H1 (cell line): ENCODE measurements at regions not wholly inside any gene's neighbourhood (a gene's known extent, or its start where the extent isn't known, plus 50 kb on each side); places are given as distances from the start of the nearest gene placed in this dataset.

ENCODE experiments used
- CTCF ChIA-PET: fragments of 300-600 bp; sonication (Branson Sonifier 250); formaldehyde crosslinking; loops from one replicate; lab custom pipeline; 2021; ENCODE audit not compliant: partially characterized antibody; lab: Charles Lee
- POLR2A ChIA-PET: fragments of 300-600 bp; sonication (Branson Sonifier 250); formaldehyde crosslinking; loops from one replicate; lab custom pipeline; 2021; ENCODE audit warnings: inconsistent platforms; ENCODE audit not compliant: partially characterized antibody; lab: Charles Lee
- DNase-seq, 2 experiments: peaks; one replicate each; pipeline versions ENCODE4 v3.0.0 to v3.0.0-alpha.2; 2010 to 2022; ENCODE audit warnings: low spot score in 2 of 2, low read depth in 1 of 2, mixed read lengths in 1 of 2
- FAIRE-seq: peaks from 2 replicates; lab custom pipeline; 2011; peaks lifted over from hg19 to GRCh38; lab: Jason Lieb, UNC
- H2AFZ ChIP-seq: 2 replicates; pipeline ENCODE4 v1.8.1; 2012; ENCODE audit warnings: low read length, inconsistent platforms
- H2AK5ac ChIP-seq: 2 replicates; pipeline ENCODE4 v1.6.1; 2013; ENCODE audit warnings: low read depth, low read length
- H2BK120ac ChIP-seq: replicated peaks from 2 replicates; pipeline ENCODE3; 2013; ENCODE audit warnings: low read depth, low read length, inconsistent platforms
- H2BK12ac ChIP-seq: 2 replicates; pipeline ENCODE4 v1.6.1; 2013; ENCODE audit warnings: low read depth, low read length
- H2BK15ac ChIP-seq: 2 replicates; pipeline ENCODE4 v1.6.1; 2013; ENCODE audit warnings: low read length
- H2BK20ac ChIP-seq: 2 replicates; pipeline ENCODE4 v1.6.1; 2013; ENCODE audit warnings: low read length
- H2BK5ac ChIP-seq: 2 replicates; pipeline ENCODE4 v1.6.1; 2013; ENCODE audit warnings: low read depth, low read length
- H3K14ac ChIP-seq: 2 replicates; pipeline ENCODE4 v1.6.1; 2013; ENCODE audit warnings: inconsistent platforms; ENCODE audit not compliant: insufficient read length
- H3K18ac ChIP-seq: 2 replicates; pipeline ENCODE4 v1.6.1; 2013; ENCODE audit warnings: low read length; ENCODE audit errors: extremely low read depth
- H3K23ac ChIP-seq: 2 replicates; pipeline ENCODE4 v1.6.1; 2013; ENCODE audit warnings: inconsistent platforms; ENCODE audit not compliant: insufficient read length
- H3K23me2 ChIP-seq: 2 replicates; pipeline ENCODE4 v1.6.1; 2013; ENCODE audit warnings: low read depth, low read length
- H3K27ac ChIP-seq: 2 replicates; pipeline ENCODE4 v1.6.1; 2011; ENCODE audit warnings: low read depth, low read length, inconsistent platforms
- H3K27me3 ChIP-seq, 4 experiments: replicated peaks in 1 of 4; 1 replicate in 1 of 4; 2 replicates in 3 of 4; pipeline versions ENCODE4 v1.6.1 to v1.8.1; 2011 to 2013; ENCODE audit warnings: low read length in 3 of 4, mild to moderate bottlenecking in 3 of 4, inconsistent platforms in 2 of 4, mixed read lengths in 2 of 4, moderate library complexity in 1 of 4; ENCODE audit not compliant: control insufficient read depth in 3 of 4, insufficient read depth in 3 of 4; ENCODE audit errors: extremely low read depth in 1 of 4
- H3K36me3 ChIP-seq, 4 experiments: 2 replicates each; pipeline versions ENCODE4 v1.6.1 to v1.8.1; 2011 to 2013; ENCODE audit warnings: mild to moderate bottlenecking in 4 of 4, low read length in 3 of 4, moderate library complexity in 2 of 4, control low read depth in 1 of 4, inconsistent platforms in 1 of 4; ENCODE audit not compliant: insufficient read depth in 4 of 4, control insufficient read depth in 2 of 4
- H3K4ac ChIP-seq: replicated peaks from 2 replicates; pipeline ENCODE3; 2013; ENCODE audit warnings: low read length, low read depth, mixed read lengths, inconsistent platforms; ENCODE audit not compliant: insufficient read length
- H3K4me1 ChIP-seq, 4 experiments: replicated peaks in 1 of 4; 1 replicate in 1 of 4; 2 replicates in 3 of 4; pipeline versions ENCODE4 v1.6.1 to v1.8.1; 2011 to 2013; ENCODE audit warnings: low read length in 3 of 4, inconsistent platforms in 2 of 4, mixed read lengths in 1 of 4; ENCODE audit not compliant: insufficient read depth in 4 of 4, control insufficient read depth in 3 of 4
- H3K4me2 ChIP-seq, 2 experiments: 2 replicates each; pipeline versions ENCODE4 v1.6.1 to v1.8.1; 2011 to 2013; ENCODE audit warnings: low read depth in 2 of 2, low read length in 2 of 2, control low read depth in 1 of 2, inconsistent platforms in 1 of 2, mild to moderate bottlenecking in 1 of 2; ENCODE audit not compliant: insufficient read depth in 1 of 2
- H3K4me3 ChIP-seq, 4 experiments: fragments of 200-600, 300-600 bp in 1 of 4; sonication (generic), shearing (Covaris generic), sonication (Bioruptor Twin) in 1 of 4; 2 replicates each; pipeline versions ENCODE4 v1.5.1 to v1.8.1; 2011 to 2016; ENCODE audit warnings: low read length in 4 of 4, low read depth in 3 of 4, control low read depth in 2 of 4, inconsistent platforms in 2 of 4, mild to moderate bottlenecking in 2 of 4, mixed read lengths in 1 of 4, moderate library complexity in 1 of 4; ENCODE audit not compliant: insufficient read depth in 2 of 4; ENCODE audit errors: extremely low read depth in 1 of 4
- H3K56ac ChIP-seq: replicated peaks from 2 replicates; pipeline ENCODE3; 2013; ENCODE audit warnings: low read depth, mild to moderate bottlenecking, mixed read lengths, low read length, inconsistent platforms; ENCODE audit not compliant: insufficient read length
- H3K79me1 ChIP-seq: 2 replicates; pipeline ENCODE4 v1.6.1; 2013; ENCODE audit warnings: low read depth, low read length, control low read depth
- H3K79me2 ChIP-seq, 2 experiments: 2 replicates each; pipeline versions ENCODE4 v1.6.1 to v1.8.1; 2012 to 2013; ENCODE audit warnings: low read length in 2 of 2, mild to moderate bottlenecking in 2 of 2, inconsistent platforms in 1 of 2; ENCODE audit not compliant: insufficient read depth in 2 of 2, control insufficient read depth in 1 of 2
- H3K9ac ChIP-seq, 4 experiments: replicated peaks in 1 of 4; 1 replicate in 1 of 4; 2 replicates in 3 of 4; pipeline versions ENCODE4 v1.6.1 to v1.8.1; 2011 to 2013; ENCODE audit warnings: low read depth in 3 of 4, low read length in 3 of 4, control low read depth in 2 of 4, mild to moderate bottlenecking in 2 of 4, moderate library complexity in 2 of 4, inconsistent platforms in 1 of 4; ENCODE audit errors: extremely low read depth in 1 of 4
- H3K9me3 ChIP-seq, 2 experiments: 2 replicates each; pipeline versions ENCODE4 v1.6.1 to v1.8.1; 2012 to 2013; ENCODE audit warnings: mild to moderate bottlenecking in 2 of 2, moderate library complexity in 2 of 2, control low read depth in 1 of 2, inconsistent platforms in 1 of 2, low read depth in 1 of 2, low read length in 1 of 2, mixed read lengths in 1 of 2; ENCODE audit not compliant: insufficient read depth in 2 of 2
- H4K20me1 ChIP-seq, 2 experiments: replicated peaks in 1 of 2; 2 replicates each; pipeline versions ENCODE3 to v1.8.1; 2011 to 2013; ENCODE audit warnings: inconsistent platforms in 2 of 2, low read length in 2 of 2, mild to moderate bottlenecking in 1 of 2; ENCODE audit not compliant: insufficient read depth in 2 of 2, control insufficient read depth in 1 of 2
- H4K5ac ChIP-seq: 2 replicates; pipeline ENCODE4 v1.6.1; 2013; ENCODE audit warnings: low read length, low read depth, mixed read lengths, inconsistent platforms; ENCODE audit not compliant: insufficient read length
- H4K8ac ChIP-seq: 2 replicates; pipeline ENCODE4 v1.8.0; 2013; ENCODE audit warnings: mild to moderate bottlenecking, moderate library complexity, low read length, inconsistent platforms; ENCODE audit not compliant: insufficient read depth; ENCODE audit errors: extremely low read depth
- H4K91ac ChIP-seq: replicated peaks from 2 replicates; pipeline ENCODE3; 2013; ENCODE audit warnings: low read length, mixed read lengths, inconsistent platforms; ENCODE audit not compliant: insufficient read length
- BACH1 ChIP-seq: IDR thresholded peaks from 2 replicates; pipeline ENCODE4 v1.6.1; 2012; ENCODE audit warnings: low read length, improper control_type of control experiment
- BCL11A ChIP-seq, 2 experiments: IDR thresholded peaks; one replicate each; pipeline ENCODE4 v1.6.1; 2011; ENCODE audit warnings: low read depth in 2 of 2, low read length in 2 of 2, mild to moderate bottlenecking in 2 of 2
- CEBPB ChIP-seq: IDR thresholded peaks from 2 replicates; pipeline ENCODE4 v1.6.1; 2012; ENCODE audit warnings: low read depth, low read length
- SP2 ChIP-seq: IDR thresholded peaks from 2 replicates; pipeline ENCODE4 v1.6.1; 2012; ENCODE audit warnings: mild to moderate bottlenecking, low read length, inconsistent platforms
- SP4 ChIP-seq: IDR thresholded peaks from 2 replicates; pipeline ENCODE4 v1.6.1; 2012; ENCODE audit warnings: low read length, inconsistent platforms
- TCF12 ChIP-seq: IDR thresholded peaks from 2 replicates; pipeline ENCODE4 v1.6.1; 2011; ENCODE audit warnings: low read depth, mild to moderate bottlenecking, low read length
- WGBS, 2 experiments: shearing (Covaris generic) in 1 of 2; methylation state at CpG; one replicate each; pipeline versions ENCODE4 v1.1.6 to v1.1.7; 2013 to 2015; ENCODE audit warnings: low lambda C conversion rate in 2 of 2, mixed read lengths in 2 of 2, inconsistent platforms in 1 of 2, low coverage in 1 of 2, missing lambda C conversion rate in 1 of 2; ENCODE audit not compliant: insufficient replicate concordance in 2 of 2, insufficient coverage in 1 of 2, insufficient read length in 1 of 2; ENCODE audit errors: extremely low coverage in 1 of 2, missing lambda C conversion rate in 1 of 2; 5-methylcytosine and 5-hydroxymethylcytosine counted together

DNA sequence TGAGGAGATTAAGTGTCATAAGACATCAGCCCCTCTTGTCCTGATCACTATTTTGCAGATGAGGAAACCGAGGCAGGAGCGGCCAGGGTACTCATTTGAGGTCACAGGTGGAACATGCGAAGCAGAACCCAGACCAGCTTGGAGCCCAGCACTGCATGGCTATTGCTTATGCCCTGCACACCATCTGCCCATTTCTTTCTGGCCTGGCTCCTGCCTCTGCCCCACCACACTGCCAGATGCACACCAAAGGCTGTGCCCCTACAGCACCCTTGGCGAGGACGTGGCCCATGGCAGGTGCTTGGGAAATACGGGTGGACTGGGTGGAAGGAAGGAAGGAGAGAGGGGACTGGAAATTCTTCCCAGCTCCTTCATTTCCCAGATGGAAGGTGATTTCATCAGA lies 222.9 kb downstream of the CTTN start:
- Histone ChIP-seq H4K8ac (no peak overlapping the region), H2BK15ac (no peak overlapping the region), H4K5ac (no peak overlapping the region), H4K91ac (no peak overlapping the region), H3K4me2 (no peak overlapping the region), H3K9me3 (0 out of 4 replicates have a peak, but pooled peaks cover 0 to 5% of the 10 kb centered on the region in 2 experiments), H3K36me3 (no peaks in the 10 kb centered on the region; a peak in 1 of 8 replicates), H2AK5ac (no peak overlapping the region), H3K79me1 (peaks cover 3% of the 10 kb centered on the region), H3K4me1 (peaks cover 0 to 4% (median under 1%) of the 10 kb centered on the region in 4 experiments; a peak in 4 of 7 replicates), H4K20me1 (peaks cover 2 to 6% of the 10 kb centered on the region in 2 experiments), H2BK5ac (peak overlapping the region; percentile 24; the same call in 1 of the 2 replicates), H2BK120ac (no peak overlapping the region), H3K79me2 (peaks cover 2 to 10% of the 10 kb centered on the region in 2 experiments; a peak in 3 of 4 replicates), H2BK12ac (no peak overlapping the region), H3K9ac (no peak overlapping the region), H3K4ac (no peak overlapping the region), H3K18ac (no peak overlapping the region), H3K56ac (no peak overlapping the region), H2AFZ (no peak overlapping the region), H3K27me3 (no peaks in the 10 kb centered on the region), H3K4me3 (no peak overlapping the region), H3K27ac (no peak overlapping the region), H2BK20ac (no peak overlapping the region), H3K23me2 (0 out of 2 replicates have a peak, but pooled peaks cover 5% of the 10 kb centered on the region), H3K14ac (no peak overlapping the region), H3K23ac (no peak overlapping the region)
- ChIA-PET POLR2A (no interaction called here), CTCF (interaction anchor here (0.8 to 1.7 kb wide), 2 partner anchors 13 to 143 kb away, joined by 3 to 6 read pairs; no protein-coding TSS in a partner anchor)
- no peak for DNase-seq
- FAIRE-seq, result no peak
- WGBS, 2 experiments, result 91% methylated on average over 6 of the region's 6 CpGs; no CpG with 5 or more reads in 1 of the 2 experiments
- TF ChIP-seq TCF12 (no peak), SP4 (no peak), BACH1 (no peak), BCL11A (IDR thresholded peaks at IDR 0.05; ENCODE audit: low read depth in 2 of 2, low read length in 2 of 2) (no peak), SP2 (no peak), CEBPB (no peak)
